ENCODE measurements at regions not wholly inside any gene's neighbourhood (a gene's known extent, or its start where the extent isn't known, plus 50 kb on each side); places are given as distances from the start of the nearest gene placed in this dataset.

GRCh38 chr5:99771296-99771695, 763.9 kb upstream of the FAM174A start:
- no peak for TF ChIP-seq POLR2A (IDR thresholded peaks at IDR 0.05; ENCODE audit: low read depth, low read length)
- TF ChIP-seq POLR2AphosphoS5 (IDR thresholded peaks at IDR 0.05; ENCODE audit: low read depth, low read length) = no peak
